Prostate gland (tissue), 2 donors: ENCODE measurements at regions not wholly inside any gene's neighbourhood (a gene's known extent, or its start where the extent isn't known, plus 50 kb on each side); places are given as distances from the start of the nearest gene placed in this dataset.

ENCODE experiments used
- POLR2A ChIP-seq: fragments of 450-650 bp; IDR thresholded peaks from one replicate; pipeline ENCODE4 v1.6.1; 2016; ENCODE audit warnings: antibody characterized with exemption, mild to moderate bottlenecking
- POLR2AphosphoS5 ChIP-seq: sonication (generic); formaldehyde crosslinking; IDR thresholded peaks from one replicate; pipeline ENCODE4 v1.6.1; 2017; ENCODE audit warnings: antibody characterized with exemption
- TF ChIP-seq, protein P1 (sequence below), 4 experiments: fragments of 200-600 bp in 2 of 4; fragments of 450-650 bp in 2 of 4; sonication (generic) in 2 of 4; IDR thresholded peaks; 1 replicate in 3 of 4; 2 replicates in 1 of 4; pipeline ENCODE4 v1.5.1; 2016 to 2019; ENCODE audit warnings: antibody characterized with exemption in 4 of 4, mild to moderate bottlenecking in 2 of 4, moderate library complexity in 2 of 4

DNA sequence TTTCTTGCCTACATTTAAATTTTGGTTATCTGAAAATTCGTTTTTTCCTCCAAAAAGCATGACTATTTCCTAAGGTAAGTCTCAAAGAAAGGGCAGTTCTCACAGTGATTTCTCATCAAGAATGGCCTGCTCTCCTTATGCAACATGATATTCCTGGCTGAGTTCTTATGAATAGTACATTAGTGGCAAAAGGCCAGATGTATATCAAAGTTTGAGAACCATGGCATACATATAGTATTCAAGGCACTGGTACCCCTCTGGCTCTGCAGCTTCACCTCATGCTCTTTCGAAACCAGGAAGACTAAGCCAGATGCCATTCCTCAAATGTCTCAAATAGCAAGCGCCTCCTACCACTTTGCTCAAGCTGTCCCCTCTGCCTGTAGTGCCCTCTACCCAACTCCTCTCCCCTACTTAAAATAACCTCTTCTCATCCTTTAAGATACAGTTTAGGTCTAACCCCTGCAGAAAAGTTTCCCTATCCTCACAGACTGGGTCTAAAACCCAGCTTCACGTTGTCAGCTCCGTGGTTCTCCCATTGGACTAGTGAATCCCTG is 280.3 kb downstream of the HACE1 start:
- TF ChIP-seq, protein P1, sequence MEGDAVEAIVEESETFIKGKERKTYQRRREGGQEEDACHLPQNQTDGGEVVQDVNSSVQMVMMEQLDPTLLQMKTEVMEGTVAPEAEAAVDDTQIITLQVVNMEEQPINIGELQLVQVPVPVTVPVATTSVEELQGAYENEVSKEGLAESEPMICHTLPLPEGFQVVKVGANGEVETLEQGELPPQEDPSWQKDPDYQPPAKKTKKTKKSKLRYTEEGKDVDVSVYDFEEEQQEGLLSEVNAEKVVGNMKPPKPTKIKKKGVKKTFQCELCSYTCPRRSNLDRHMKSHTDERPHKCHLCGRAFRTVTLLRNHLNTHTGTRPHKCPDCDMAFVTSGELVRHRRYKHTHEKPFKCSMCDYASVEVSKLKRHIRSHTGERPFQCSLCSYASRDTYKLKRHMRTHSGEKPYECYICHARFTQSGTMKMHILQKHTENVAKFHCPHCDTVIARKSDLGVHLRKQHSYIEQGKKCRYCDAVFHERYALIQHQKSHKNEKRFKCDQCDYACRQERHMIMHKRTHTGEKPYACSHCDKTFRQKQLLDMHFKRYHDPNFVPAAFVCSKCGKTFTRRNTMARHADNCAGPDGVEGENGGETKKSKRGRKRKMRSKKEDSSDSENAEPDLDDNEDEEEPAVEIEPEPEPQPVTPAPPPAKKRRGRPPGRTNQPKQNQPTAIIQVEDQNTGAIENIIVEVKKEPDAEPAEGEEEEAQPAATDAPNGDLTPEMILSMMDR (IDR thresholded peaks at IDR 0.05), result no peak
- TF ChIP-seq POLR2A, result no peak
- no peak for TF ChIP-seq POLR2AphosphoS5
